Central memory CD4-positive, alpha-beta T cell (primary cell): ENCODE measurements at regions not wholly inside any gene's neighbourhood (a gene's known extent, or its start where the extent isn't known, plus 50 kb on each side); places are given as distances from the start of the nearest gene placed in this dataset.

ENCODE experiments used
- DNase-seq: peaks from one replicate; pipeline ENCODE4 v3.0.0; 2022

DNA sequence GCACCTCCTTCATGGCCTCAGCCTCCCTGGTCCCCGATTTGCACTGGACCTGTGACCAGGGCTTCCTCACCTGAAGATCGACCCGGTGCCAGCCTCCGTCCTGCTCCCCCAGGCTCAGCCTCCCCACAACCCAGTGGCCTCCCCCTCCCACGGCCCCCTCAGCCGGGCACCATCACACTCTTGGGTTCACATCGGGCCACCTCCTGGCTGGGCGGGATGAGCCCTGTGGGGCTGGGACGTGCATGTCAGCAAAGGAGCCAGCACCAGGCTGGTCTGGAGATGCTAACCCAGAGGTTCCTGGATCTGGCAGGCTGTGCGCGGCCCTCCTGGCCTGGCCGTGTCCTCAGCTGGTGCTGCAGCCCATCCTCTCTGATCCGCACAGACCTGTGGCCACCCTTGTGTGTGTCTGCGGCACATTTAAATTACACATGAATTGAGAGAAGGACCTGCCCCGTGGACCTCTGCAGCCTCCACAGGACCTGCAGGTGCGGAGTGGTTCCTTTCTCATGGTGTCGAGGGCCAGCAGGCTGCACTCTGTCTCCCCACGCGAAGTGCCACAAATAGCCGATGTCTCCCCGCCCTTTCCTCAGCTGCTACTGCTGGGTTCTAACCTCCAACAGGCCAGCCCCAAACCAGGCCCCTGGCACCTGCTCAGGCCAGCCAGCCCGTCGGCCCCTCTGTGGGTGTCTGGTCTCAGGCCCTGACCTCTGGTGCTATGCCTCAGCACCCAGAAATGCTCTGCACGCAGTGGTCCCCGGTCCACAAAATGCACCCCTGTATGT is 237.5 kb downstream of the ERMARD start:
- DNase-seq, result no peak

- DNase-seq, result no peak
These were observed 235.6 kb downstream of the ERMARD start for GRCh38 chr6:169986848-169987498.

- no peak for DNase-seq
These were observed 234.9 kb downstream of the ERMARD start for GRCh38 chr6:169986171-169986847.

DNA sequence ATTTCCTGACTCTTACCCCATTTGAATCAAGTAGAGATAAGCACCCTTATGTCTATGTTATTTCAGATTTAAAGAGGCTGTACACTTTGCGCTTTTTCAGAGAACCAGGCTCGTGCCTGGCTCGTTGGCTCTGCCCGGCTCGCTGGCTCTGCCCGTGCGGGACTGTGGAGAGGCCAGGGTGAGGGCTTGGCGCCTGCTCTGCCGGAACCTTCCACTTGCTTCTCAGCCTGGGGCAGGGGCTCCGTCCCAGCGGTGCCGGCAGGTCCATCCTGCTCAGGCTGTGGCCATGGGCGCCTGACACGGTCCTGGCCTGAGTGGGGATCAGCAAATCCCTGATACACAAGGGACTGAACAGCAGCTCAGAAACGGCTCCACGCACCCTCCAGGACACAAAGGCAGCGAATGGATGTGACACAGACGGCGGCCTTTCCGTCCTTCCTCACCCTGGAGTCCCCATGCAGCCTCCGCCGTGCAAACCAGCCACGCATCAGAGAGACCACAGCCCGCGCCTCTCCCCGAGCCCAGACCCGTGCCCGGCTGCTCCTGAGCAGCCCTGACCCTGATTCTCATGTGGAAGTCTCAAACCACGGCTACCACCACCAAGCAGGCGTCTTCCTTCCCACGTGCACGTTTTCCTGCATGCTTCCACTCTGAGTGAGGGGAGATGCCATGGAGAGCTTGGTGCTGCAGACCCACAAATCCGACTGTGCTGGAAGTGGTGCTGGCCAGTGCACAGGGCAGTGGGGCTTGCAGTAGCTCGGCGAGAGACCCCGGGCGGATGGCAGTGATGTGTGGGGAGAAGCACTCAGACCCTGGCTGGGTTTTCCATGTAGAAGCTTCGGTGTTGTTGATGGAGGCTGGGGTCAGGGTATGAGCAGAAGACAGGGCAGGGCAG is 233.9 kb downstream of the ERMARD start:
- DNase-seq, result no peak

DNA sequence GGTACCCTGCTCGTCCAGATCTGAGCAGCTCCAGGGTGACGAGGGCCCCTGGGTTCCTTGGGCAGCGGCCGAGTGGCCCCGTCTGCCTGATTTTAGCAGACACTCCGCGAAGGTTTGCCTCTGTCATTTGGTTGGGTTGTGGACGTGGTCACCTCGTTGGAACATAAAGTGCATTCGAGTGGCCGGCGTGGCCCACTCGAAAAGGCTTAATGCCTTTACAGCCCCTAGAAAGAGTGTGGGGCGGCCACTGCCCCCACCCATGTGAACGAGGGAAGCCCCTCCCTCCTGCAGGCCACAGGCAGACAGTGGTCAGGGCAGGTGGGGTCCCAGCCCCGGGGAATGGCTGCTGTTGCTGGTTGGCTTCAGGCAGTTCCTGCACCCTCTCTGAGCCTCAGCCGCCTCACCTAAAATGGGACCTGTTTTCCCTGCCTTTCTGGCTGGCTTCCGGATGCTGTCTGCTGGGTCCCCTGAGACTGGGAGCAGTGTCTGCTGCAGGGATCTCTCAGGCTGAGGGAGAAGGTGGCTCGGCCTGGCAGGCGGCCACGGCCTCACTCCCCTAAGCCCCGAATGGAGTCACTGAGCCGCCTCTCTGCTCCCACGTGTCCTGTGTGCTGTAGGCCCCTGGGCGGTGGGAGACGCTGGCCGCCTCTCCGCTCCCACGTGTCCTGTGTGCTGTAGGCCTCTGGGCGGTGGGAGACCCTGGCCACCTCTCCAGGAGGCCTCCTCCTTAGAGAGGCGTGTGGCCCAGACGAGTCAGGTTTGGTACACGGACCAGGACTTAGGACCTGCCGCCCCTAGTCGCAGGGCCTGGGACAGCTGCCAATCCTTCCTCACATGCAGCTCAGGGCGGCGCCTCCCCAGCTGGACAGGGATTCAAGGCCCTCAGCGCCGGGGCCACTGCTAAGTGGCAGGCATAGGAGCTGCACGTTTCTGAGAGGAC is 233.0 kb downstream of the ERMARD start:
- DNase-seq, result no peak

- DNase-seq, result no peak
These were observed 232.2 kb downstream of the ERMARD start for GRCh38 chr6:169983651-169984050.

- DNase-seq, result no peak
These were observed 231.3 kb downstream of the ERMARD start for GRCh38 chr6:169982461-169983386.

- no peak for DNase-seq
These were observed 230.5 kb downstream of the ERMARD start for GRCh38 chr6:169981969-169982368.

GRCh38 chr6:169981568-169981967 is 230.1 kb downstream of the ERMARD start:
- DNase-seq, result no peak

DNA sequence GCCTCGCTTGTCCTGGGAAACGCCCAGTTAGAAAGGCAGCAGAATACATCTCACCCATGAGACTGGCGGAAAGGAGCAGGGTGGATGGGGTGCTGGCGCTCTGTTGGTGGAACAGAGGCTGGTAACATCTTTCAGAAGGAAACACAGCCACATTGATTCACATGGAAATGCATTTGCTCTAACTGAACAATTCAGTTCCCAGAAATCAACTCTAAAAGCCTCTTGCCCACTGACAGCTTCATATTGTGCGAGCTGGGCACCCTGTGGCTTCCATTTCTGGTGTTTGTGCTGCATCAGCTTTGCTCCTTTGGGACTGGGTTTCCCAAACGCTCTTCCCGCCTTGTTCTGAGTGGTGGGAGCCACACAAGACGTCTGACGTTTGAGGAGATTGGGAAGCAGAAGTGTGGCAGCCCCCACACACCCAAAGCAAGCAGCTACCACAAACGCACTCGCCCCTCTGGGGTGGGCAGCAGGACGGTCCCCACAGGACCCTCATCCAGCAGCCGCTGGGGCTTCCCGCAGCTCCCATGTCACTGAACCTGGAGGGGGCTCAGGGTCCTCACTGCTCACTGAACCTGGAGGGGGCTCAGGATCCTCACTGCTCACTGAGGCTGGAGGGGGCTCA is 229.5 kb downstream of the ERMARD start:
- DNase-seq, result no peak

DNA sequence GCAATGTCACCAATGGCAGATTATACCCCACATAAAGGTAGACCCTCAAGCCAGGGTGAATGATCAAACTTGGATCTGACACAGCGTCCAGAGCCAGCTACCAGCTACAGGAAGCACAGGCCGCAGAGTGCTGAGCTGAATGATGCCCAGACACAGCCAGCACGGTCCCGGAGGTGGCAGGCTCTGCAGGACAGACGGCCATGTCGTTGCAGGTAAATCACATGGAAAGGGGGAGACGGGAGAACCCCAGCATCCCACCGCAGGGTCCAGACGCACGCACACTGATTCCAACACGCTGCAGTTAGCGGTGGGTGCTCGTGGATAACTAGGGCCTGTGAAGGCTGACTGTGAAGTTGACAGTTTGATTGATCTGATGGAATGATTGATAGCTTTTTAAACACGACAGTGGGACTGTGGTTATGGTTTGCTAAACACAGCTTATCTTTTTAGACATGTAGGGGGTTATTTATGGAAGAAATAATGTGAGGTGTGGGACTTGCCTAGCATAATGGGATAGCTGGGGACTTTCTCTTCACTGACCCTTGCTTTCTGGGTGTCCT is 228.5 kb downstream of the ERMARD start:
- DNase-seq, result no peak

- DNase-seq, result no peak
These were observed 227.3 kb downstream of the ERMARD start for GRCh38 chr6:169978615-169979161.

DNA sequence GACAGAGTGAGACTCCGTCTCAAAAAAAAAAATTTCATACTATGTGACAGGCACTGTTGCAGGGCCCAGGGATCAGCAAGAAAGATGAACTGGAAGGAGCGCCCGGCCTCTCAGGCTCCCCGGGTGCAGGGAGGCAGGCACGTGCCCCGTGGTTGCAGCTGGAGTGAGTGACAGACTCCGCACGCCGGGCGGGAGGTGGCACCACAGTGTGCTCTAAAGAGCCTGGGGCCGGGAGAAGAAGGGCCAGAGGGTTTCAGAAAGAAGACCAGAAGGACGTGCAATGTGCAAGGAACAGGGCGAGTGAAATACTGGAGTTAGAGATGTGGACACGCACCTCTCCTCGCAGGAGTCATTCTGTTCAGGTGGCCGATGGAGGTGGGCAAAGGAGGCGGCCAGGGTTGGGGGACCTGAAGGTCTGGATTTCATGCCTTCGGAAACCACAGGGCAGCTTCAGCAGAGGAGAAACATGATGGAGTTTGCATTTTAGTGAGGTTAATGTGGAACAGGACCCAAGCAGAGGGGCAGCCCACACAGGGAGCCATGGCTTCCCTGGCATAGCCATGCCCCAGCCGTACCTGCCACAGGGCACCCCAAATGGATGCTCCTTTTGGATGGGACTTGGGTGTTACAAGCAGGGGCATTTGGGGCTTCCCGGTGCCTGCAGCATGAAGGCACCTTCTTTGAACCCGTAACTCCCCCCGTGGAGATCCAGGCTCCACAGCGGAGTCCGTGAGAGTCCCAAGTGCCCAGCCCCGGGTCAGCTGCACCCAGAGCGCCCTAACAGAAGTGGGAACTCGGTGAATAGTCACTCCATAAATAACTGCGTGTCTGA is 226.2 kb downstream of the ERMARD start:
- DNase-seq, result no peak

GRCh38 chr6:169976301-169977081 is 225.1 kb downstream of the ERMARD start:
- no peak for DNase-seq

- no peak for DNase-seq
These were observed 224.3 kb downstream of the ERMARD start for GRCh38 chr6:169975701-169976100.

- no peak for DNase-seq
These were observed 223.9 kb downstream of the ERMARD start for GRCh38 chr6:169975286-169975685.

DNA sequence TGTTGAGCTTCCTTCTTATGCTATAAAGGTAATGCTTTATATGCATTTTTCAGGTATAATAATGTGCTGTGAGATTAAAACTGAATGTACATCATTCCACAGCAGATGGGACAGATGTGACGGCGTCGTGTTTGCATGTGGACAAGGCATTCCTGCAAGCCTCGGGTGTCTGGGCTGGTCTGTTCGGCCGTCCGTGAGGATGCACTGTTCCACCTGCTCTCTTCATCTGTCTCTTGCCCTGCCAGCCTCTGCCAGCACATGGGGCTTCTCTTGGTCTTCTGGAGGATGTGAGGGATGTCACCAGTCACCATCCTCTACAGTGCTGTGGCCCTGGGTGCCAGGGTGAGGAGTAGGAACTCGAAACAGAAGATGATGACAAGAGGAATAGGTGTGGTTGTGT is 223.2 kb downstream of the ERMARD start:
- DNase-seq, result no peak
